NB4 (cell line): ENCODE measurements at regions not wholly inside any gene's neighbourhood (a gene's known extent, or its start where the extent isn't known, plus 50 kb on each side); places are given as distances from the start of the nearest gene placed in this dataset.

Source experiments
- CTCF ChIP-seq: IDR thresholded peaks from one replicate; pipeline ENCODE4 v1.5.1; 2012; ENCODE audit warnings: low read depth, low read length
- POLR2A ChIP-seq: IDR thresholded peaks from 2 replicates; pipeline ENCODE4 v1.6.1; 2011; ENCODE audit warnings: mild to moderate bottlenecking; ENCODE audit not compliant: insufficient read length; ENCODE audit errors: extremely low read depth

GRCh38 chrX:10033375-10034007 lies 66.3 kb downstream of the CLDN34 start:
- TF ChIP-seq CTCF, result no peak
- TF ChIP-seq POLR2A, result no peak
